Keratinocyte (primary cell): ENCODE measurements at regions not wholly inside any gene's neighbourhood (a gene's known extent, or its start where the extent isn't known, plus 50 kb on each side); places are given as distances from the start of the nearest gene placed in this dataset.

ENCODE experiments used
- DNase-seq: peaks from one replicate; pipeline ENCODE4 v3.0.0-alpha.2; 2011; ENCODE audit warnings: low read depth, missing footprints, low spot score
- FAIRE-seq: peaks from 2 replicates; lab custom pipeline; 2011; peaks lifted over from hg19 to GRCh38; lab: Jason Lieb, UNC
- H2AFZ ChIP-seq: 2 replicates; pipeline ENCODE4 v1.6.0; 2012; ENCODE audit warnings: low read length, control low read depth, inconsistent platforms; ENCODE audit not compliant: control insufficient read depth
- H3K27ac ChIP-seq: 2 replicates; pipeline ENCODE4 v1.5.1; 2011; ENCODE audit warnings: low read length; ENCODE audit not compliant: control insufficient read depth, insufficient read depth
- H3K27me3 ChIP-seq: 3 replicates; pipeline ENCODE4 v1.6.0; 2011; ENCODE audit warnings: low read length; ENCODE audit not compliant: control insufficient read depth, insufficient read depth; ENCODE audit errors: extremely low read depth
- H3K36me3 ChIP-seq, 2 experiments: 2 replicates in 1 of 2; 3 replicates in 1 of 2; pipeline ENCODE4 v1.5.1; 2011; ENCODE audit warnings: low read length in 2 of 2, mild to moderate bottlenecking in 1 of 2; ENCODE audit not compliant: control insufficient read depth in 2 of 2, insufficient read depth in 2 of 2; ENCODE audit errors: extremely low read depth in 1 of 2
- H3K4me1 ChIP-seq: 3 replicates; pipeline ENCODE4 v1.5.1; 2011; ENCODE audit warnings: low read length; ENCODE audit not compliant: control insufficient read depth, insufficient read depth; ENCODE audit errors: extremely low read depth
- H3K4me2 ChIP-seq: 3 replicates; pipeline ENCODE4 v1.6.0; 2011; ENCODE audit warnings: low read depth, low read length; ENCODE audit not compliant: control insufficient read depth, insufficient read depth; ENCODE audit errors: extremely low read depth
- H3K4me3 ChIP-seq, 3 experiments: fragments of 200-600 bp in 1 of 3; sonication (generic) in 1 of 3; 2 replicates in 2 of 3; 3 replicates in 1 of 3; pipeline ENCODE4 v1.5.1; 2011 to 2016; ENCODE audit warnings: low read length in 3 of 3, mild to moderate bottlenecking in 3 of 3, control low read depth in 2 of 3, inconsistent platforms in 1 of 3, low read depth in 1 of 3, mixed read lengths in 1 of 3, mixed run types in 1 of 3, moderate library complexity in 1 of 3; ENCODE audit not compliant: control insufficient read depth in 2 of 3, insufficient read depth in 2 of 3; ENCODE audit errors: extremely low read depth in 1 of 3
- H3K79me2 ChIP-seq: 2 replicates; pipeline ENCODE4 v1.6.0; 2012; ENCODE audit warnings: low read length; ENCODE audit not compliant: control insufficient read depth, insufficient read depth
- H3K9ac ChIP-seq: 3 replicates; pipeline ENCODE4 v1.6.0; 2011; ENCODE audit warnings: low read length; ENCODE audit not compliant: control insufficient read depth, insufficient read depth; ENCODE audit errors: extremely low read depth
- H3K9me1 ChIP-seq: 3 replicates; pipeline ENCODE4 v1.6.0; 2011; ENCODE audit warnings: low read length; ENCODE audit not compliant: control insufficient read depth, insufficient read depth; ENCODE audit errors: extremely low read depth
- H3K9me3 ChIP-seq: 2 replicates; pipeline ENCODE4 v1.5.1; 2012; ENCODE audit warnings: low read depth, low read length; ENCODE audit not compliant: control insufficient read depth
- H4K20me1 ChIP-seq: 3 replicates; pipeline ENCODE4 v1.6.0; 2011; ENCODE audit warnings: low read length; ENCODE audit not compliant: control insufficient read depth, insufficient read depth; ENCODE audit errors: extremely low read depth
- CTCF ChIP-seq, 3 experiments: IDR thresholded peaks in 1 of 3; conservative IDR thresholded peaks in 1 of 3; optimal IDR thresholded peaks in 1 of 3; 2 replicates in 2 of 3; 3 replicates in 1 of 3; pipeline versions ENCODE3 to v1.5.1; 2011; ENCODE audit warnings: low read length in 3 of 3, mild to moderate bottlenecking in 3 of 3, moderate library complexity in 2 of 3, control low read depth in 1 of 3, inconsistent platforms in 1 of 3; ENCODE audit not compliant: insufficient read depth in 2 of 3; ENCODE audit errors: extremely low read depth in 1 of 3
- EZH2 ChIP-seq: IDR thresholded peaks from one replicate; pipeline ENCODE4 v1.6.1; 2012; ENCODE audit warnings: inconsistent platforms, mild to moderate bottlenecking, low read length, moderate library complexity
- dilution Hi-C: fragments of 300-500 bp; cut with MboI; formaldehyde crosslinking; loops from one replicate; pipeline ENCODE4 v1.7.0; 2020; ENCODE audit warnings: low sequenced_read_pairs; ENCODE audit not compliant: extremely low pct_ligation_motif_present

GRCh38 chr13:88752041-88752440, 1080.9 kb downstream of the SLITRK5 start:
- TF ChIP-seq EZH2 (no peak), CTCF (optimal IDR thresholded peaks at IDR 0.05 in 1 of 3, IDR thresholded peaks at IDR 0.05 in 1 of 3, conservative IDR thresholded peaks at IDR 0.05 in 1 of 3; ENCODE audit: extremely low read depth in 1 of 3, insufficient read depth in 2 of 3, low read length in 3 of 3) (no peak)
- Histone ChIP-seq H3K4me1 (no peaks in the 10 kb centered on the region), H3K36me3 (no peaks in the 10 kb centered on the region), H3K9ac (no peak overlapping the region), H3K79me2 (no peaks in the 10 kb centered on the region), H3K4me3 (no peak overlapping the region), H2AFZ (no peak overlapping the region), H3K27me3 (no peaks in the 10 kb centered on the region), H3K9me1 (no peaks in the 10 kb centered on the region), H3K9me3 (no peaks in the 10 kb centered on the region), H3K27ac (no peak overlapping the region), H4K20me1 (no peaks in the 10 kb centered on the region), H3K4me2 (no peak overlapping the region)
- no peak for FAIRE-seq
- dilution Hi-C loops, result no loop called here
- DNase-seq, result no peak

DNA sequence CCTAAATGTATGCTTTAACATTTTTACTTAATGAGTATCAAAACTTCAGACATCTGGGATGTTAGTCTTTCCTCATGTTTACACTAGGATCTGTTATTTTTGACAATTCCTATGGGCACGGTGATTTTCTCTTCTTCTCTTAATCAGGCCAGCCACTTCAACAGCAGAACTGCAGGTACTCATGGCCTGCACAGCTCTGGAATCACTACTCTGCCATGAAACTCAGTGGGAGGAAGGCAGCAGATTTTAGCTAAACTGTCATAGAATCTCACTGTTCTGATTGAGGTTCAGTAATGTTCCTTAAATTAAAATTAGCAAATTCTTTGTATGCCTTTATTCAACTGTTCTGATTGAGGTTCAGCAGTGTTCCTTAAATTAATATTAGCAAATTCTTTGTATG, 1083.0 kb downstream of the SLITRK5 start:
- TF ChIP-seq EZH2 (no peak), CTCF (optimal IDR thresholded peaks at IDR 0.05 in 1 of 3, IDR thresholded peaks at IDR 0.05 in 1 of 3, conservative IDR thresholded peaks at IDR 0.05 in 1 of 3; ENCODE audit: extremely low read depth in 1 of 3, insufficient read depth in 2 of 3, low read length in 3 of 3) (no peak)
- DNase-seq (no peak), FAIRE-seq (no peak)
- H3K9me3 ChIP-seq, result no peaks in the 10 kb centered on the region
- no peak overlapping the region for H3K4me2 ChIP-seq
- no peak overlapping the region for H3K27ac ChIP-seq
- no peaks in the 10 kb centered on the region for H3K4me1 ChIP-seq
- no peaks in the 10 kb centered on the region for H3K36me3 ChIP-seq
- H3K9ac ChIP-seq, result no peak overlapping the region
- H4K20me1 ChIP-seq, result no peaks in the 10 kb centered on the region
- H3K9me1 ChIP-seq, result no peaks in the 10 kb centered on the region
- H2AFZ ChIP-seq, result no peak overlapping the region
- H3K27me3 ChIP-seq, result no peaks in the 10 kb centered on the region
- dilution Hi-C loops, result no loop called here
- no peak overlapping the region for H3K4me3 ChIP-seq
- H3K79me2 ChIP-seq, result no peaks in the 10 kb centered on the region
